Esophagus squamous epithelium (tissue), 4 donors: ENCODE measurements at regions not wholly inside any gene's neighbourhood (a gene's known extent, or its start where the extent isn't known, plus 50 kb on each side); places are given as distances from the start of the nearest gene placed in this dataset.

Experiments used
- CTCF ChIP-seq, 6 experiments: fragments of 450-650 bp in 4 of 6; fragments of 200-600 bp in 2 of 6; sonication (generic) in 2 of 6; IDR thresholded peaks; one replicate each; pipeline ENCODE4 v1.5.1; 2016 to 2019; ENCODE audit warnings: antibody characterized with exemption in 6 of 6, mild to moderate bottlenecking in 4 of 6, moderate library complexity in 4 of 6
- POLR2A ChIP-seq, 4 donors: fragments of 450-650 bp; IDR thresholded peaks; one replicate each; pipeline ENCODE4 v1.6.1; 2017; ENCODE audit warnings: antibody characterized with exemption in 4 of 4, mild to moderate bottlenecking in 4 of 4, moderate library complexity in 3 of 4

DNA sequence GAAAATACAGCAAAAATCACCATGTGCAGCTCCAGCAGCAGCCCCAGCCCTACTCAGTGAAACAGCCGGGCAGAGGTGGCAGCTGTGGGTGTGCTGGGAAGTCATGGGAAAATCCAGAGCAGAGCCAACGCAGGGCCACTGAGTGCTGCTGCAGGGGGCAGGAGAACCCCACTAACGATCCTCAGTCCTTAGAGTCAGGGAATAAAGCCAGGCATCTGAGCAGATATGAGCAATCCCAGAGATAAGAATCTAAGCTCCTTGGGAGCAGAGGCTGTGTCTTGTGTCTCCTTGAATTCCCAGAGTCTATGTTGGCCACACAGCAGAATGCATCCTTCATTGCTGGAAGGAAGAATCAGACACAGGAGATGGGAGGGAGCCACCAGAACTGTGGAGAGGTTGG lies 493.1 kb upstream of the MAP3K7 start:
- TF ChIP-seq CTCF (IDR thresholded peaks at IDR 0.05) (no peak), POLR2A (IDR thresholded peaks at IDR 0.05) (no peak)
